ES-I3 (cell line): ENCODE measurements at regions not wholly inside any gene's neighbourhood (a gene's known extent, or its start where the extent isn't known, plus 50 kb on each side); places are given as distances from the start of the nearest gene placed in this dataset.

Experiments
- H3K36me3 ChIP-seq: 2 replicates; pipeline ENCODE4 v1.6.1; 2013; ENCODE audit warnings: mild to moderate bottlenecking, low read length, control low read depth, moderate library complexity; ENCODE audit not compliant: insufficient read depth
- H3K4me1 ChIP-seq: 2 replicates; pipeline ENCODE4 v1.6.1; 2013; ENCODE audit warnings: mild to moderate bottlenecking, control low read depth, low read length; ENCODE audit not compliant: insufficient read depth
- H3K9ac ChIP-seq: 2 replicates; pipeline ENCODE4 v1.6.1; 2013; ENCODE audit warnings: low read depth, mild to moderate bottlenecking, low read length, moderate library complexity
- H3K9me3 ChIP-seq: 2 replicates; pipeline ENCODE4 v1.6.1; 2013; ENCODE audit warnings: mild to moderate bottlenecking, low read length, moderate library complexity; ENCODE audit not compliant: control insufficient read depth, insufficient read depth

DNA sequence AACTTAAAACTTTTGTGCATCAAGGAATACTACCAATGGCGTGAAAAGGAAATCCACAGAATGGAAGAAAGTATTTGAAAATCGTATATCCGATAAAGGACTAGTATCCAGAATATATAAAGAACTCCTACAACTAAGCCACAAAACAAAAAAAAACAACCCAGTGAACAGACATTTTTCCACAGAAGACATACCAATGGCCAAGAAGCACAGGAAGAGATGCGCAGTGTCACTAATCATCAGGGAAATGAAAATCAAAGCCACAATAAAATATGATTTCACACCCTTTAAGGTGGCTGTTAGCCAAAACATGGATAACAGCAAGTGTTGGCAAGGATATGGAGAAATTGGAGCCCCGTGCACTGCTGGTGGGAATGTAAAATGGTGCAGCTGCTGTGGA lies 203.3 kb downstream of the SEC14L1 start:
- peaks cover 10% of the 10 kb centered on the region for H3K9me3 ChIP-seq
- H3K4me1 ChIP-seq, result no peaks in the 10 kb centered on the region
- no peak overlapping the region for H3K9ac ChIP-seq
- H3K36me3 ChIP-seq, result no peaks in the 10 kb centered on the region

DNA sequence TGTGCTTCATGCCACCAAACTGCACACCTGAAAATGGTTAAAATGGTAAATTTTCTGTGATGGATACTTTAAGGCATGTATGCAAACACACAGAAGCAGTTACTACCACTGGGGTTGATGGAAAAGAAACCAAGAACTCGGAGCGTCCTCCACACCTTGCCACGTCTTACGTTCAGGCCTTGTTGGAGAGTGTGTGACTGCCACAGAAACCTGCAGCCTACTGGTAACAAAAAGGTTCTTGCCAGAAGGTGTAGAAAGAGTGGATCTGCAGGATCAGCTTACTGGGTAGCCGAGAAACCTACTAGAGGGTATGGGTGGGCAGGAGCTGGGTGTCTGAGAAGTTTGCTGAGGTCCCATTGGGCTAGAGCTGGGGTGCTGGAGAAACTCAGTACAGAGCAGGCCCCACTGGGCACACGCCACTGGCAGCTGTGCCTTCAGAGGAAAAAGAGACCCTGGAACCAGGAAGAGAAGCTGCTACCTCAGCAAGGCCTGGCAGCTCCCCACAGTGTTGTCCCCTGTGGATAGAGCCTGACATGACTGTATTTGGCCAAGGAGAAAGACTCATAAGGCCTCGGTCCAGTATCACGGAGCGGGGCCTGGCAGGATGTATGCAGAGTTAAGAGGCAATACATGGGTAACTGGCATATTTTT lies 204.6 kb downstream of the SEC14L1 start:
- Histone ChIP-seq H3K9ac (no peak overlapping the region), H3K4me1 (peaks cover 3% of the 10 kb centered on the region; the same call in 1 of the 2 replicates), H3K36me3 (no peaks in the 10 kb centered on the region), H3K9me3 (peaks cover 10% of the 10 kb centered on the region)

DNA sequence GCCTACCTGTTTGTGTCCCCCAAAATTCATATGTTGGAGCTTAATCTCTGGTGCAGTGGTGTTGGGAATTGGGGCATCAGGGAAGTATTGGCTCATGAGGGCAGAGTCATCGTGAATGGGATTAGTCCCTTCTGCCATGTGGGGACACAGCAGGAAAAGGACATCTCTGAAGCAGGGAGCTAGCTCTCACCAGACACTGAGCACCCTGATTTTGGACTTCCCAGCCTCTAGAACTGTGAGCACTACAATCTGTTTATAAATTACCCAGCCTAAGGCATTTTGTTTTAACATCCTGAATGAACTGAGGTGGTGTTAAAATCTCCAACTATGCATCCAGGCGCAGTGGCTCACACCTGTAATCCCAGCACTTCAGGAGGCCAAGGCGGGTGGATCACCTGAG lies 206.0 kb downstream of the SEC14L1 start:
- Histone ChIP-seq H3K4me1 (peaks cover 14% of the 10 kb centered on the region; the same call in 1 of the 2 replicates), H3K9ac (no peak overlapping the region), H3K36me3 (no peaks in the 10 kb centered on the region), H3K9me3 (peaks cover 10% of the 10 kb centered on the region)

DNA sequence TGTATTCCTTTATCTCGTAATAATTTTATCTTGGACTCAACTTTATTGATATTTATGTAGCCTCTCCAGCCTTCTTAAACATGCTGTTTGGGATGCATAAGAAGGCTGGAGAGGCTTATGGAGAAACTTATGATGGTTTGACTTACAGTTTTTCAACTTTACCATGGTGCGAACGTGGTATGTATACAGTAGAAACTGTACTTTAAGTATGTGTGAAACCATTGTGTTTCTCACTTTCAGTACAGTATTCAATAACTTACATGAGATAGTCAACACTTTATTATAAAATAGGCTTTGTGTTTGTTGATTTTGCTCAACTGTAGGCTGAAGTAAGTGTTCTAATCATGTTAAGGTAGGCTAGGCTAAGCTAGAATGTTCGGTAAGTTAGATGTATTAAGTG lies 206.8 kb downstream of the SEC14L1 start:
- peaks cover 10% of the 10 kb centered on the region for H3K9me3 ChIP-seq
- no peaks in the 10 kb centered on the region for H3K36me3 ChIP-seq
- H3K9ac ChIP-seq, result no peak overlapping the region
- H3K4me1 ChIP-seq, result peaks cover 14% of the 10 kb centered on the region; the same call in 1 of the 2 replicates

DNA sequence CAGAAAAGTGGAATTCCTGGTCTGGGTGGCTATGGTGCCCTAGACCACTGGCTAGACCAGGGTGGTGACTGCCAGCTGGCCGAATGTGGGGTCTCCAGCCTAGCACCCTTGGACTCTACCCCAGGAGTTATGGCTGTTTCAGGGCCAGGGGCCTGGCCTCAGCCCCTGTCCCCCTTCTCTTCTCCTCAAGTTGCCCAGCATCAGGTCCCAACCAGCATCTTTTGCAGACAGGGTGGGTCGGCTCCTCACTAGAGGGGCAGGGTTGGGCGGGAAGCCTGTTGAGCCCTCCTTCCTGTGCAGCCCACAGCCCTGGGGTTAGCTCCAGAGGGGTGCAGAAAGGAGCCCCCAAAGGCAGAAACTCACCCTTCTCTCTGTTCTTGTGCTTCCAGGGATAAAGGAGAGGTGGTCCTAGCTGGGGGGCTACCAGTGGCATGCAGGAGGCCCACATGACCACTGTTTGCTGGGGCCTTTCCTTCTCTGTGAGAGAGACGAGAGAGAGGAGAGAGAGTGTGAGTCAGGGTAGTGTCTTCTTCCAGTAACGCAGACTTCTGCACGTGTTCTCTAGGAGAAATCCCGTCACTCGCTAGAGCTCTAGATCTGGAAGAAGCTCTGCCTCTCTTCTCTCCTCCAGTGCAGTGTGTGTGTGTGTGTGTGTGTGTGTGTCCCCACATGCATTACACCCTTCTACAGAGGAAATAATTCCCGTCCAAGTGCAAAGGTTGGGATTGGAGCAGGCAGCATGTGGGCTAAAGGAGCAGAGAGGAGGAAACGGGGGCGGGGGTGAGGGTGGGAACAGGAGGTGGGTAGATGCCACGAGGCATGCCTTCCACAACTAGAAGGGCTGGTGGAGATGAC lies 209.4 kb downstream of the SEC14L1 start:
- peaks cover 14% of the 10 kb centered on the region; the same call in 1 of the 2 replicates for H3K4me1 ChIP-seq
- no peaks in the 10 kb centered on the region; the same call in 1 of the 2 replicates for H3K9me3 ChIP-seq
- H3K9ac ChIP-seq, result no peak overlapping the region
- no peaks in the 10 kb centered on the region for H3K36me3 ChIP-seq

DNA sequence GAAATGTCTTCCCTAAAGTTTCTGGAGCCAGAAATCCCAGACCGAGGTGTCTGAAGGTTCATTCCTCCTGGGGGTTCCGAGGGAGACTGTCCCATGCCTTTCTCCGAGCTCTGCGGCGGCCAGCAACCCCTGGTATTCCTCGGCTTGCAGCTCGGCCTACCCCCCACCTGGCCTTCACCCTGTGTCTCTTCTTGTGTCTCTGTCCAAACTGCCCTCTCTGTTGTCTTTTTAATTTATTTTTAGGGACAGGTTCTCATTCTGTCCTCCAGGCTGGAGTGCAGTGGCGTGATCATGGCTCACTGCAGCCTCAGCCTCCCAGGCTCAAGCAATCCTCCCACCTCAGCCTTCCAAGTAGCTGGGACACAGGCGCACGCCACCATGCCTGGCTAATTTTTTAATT lies 211.7 kb downstream of the SEC14L1 start:
- H3K36me3 ChIP-seq, result no peaks in the 10 kb centered on the region
- peaks cover 14% of the 10 kb centered on the region; the same call in 1 of the 2 replicates for H3K4me1 ChIP-seq
- no peaks in the 10 kb centered on the region; the same call in 1 of the 2 replicates for H3K9me3 ChIP-seq
- H3K9ac ChIP-seq, result no peak overlapping the region

DNA sequence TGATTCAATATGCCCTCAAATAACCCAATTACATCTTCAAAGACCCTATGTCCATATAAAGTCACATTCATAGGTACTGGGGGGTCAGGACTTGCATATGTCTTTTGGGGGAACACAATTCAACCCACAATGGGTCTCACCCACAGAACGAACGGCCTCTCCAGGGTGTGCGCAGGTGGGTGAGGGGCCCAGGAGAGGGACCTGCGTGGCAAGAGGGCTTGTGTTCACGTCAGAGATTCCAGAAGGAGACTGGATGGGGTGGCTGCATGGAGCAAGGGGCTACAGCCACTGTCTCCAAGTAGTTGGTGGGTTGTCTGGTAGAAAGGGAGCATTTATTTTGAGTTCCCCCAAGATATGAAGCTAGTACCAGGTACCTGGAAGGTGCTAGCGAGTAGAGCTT lies 212.2 kb downstream of the SEC14L1 start:
- no peak overlapping the region for H3K9ac ChIP-seq
- no peaks in the 10 kb centered on the region; the same call in 1 of the 2 replicates for H3K9me3 ChIP-seq
- H3K4me1 ChIP-seq, result peaks cover 14% of the 10 kb centered on the region; the same call in 1 of the 2 replicates
- H3K36me3 ChIP-seq, result no peaks in the 10 kb centered on the region

DNA sequence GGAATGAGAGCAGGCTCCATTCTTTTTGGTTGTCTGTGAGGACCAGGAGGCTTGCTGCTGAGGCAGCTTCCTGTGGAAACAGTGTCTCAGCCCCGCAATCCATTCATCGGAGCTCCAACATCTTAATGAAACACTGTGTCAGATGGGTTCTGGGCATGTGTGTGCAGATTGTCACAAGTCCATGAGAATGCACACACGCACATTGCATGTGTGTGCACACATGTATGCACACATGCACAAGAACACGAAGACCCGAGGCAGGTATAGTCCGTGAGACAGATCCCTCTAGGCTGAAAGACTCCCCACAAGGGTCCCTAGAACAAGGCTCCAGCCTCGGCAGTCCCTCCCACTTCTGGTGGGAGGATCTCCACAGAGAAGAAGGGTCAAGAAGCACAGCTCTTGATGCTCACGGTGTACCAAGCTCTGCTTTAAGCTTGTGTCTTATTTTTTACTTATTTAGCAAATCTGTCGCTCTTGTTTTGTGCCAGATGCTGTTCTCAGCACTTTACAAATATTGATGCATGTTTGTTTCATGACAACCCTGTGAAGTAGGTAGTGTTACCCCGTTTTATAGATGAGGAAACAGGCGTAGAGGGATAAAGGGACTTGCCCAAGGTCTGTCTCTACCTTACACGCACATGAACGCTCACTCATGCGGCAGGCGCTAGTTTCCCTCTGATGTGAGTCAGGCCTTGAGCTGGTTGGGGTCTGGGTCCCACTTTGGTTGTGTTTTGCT lies 213.1 kb downstream of the SEC14L1 start:
- no peak overlapping the region for H3K9ac ChIP-seq

DNA sequence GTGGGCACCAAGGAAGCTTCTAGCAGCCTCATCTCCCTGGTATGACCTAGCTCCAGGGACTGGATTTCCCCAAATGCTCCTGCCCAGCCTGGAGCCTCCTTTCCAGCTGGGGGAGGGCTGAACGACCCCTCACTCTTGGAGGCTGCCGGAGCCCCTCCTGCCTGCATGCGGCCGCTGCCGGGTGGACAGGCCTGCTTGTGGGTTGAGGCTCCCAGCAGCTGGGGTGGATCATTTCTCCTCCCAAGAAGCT lies 213.6 kb downstream of the SEC14L1 start:
- Histone ChIP-seq H3K9me3 (no peaks in the 10 kb centered on the region), H3K4me1 (peaks cover 14% of the 10 kb centered on the region; the same call in 1 of the 2 replicates), H3K36me3 (no peaks in the 10 kb centered on the region), H3K9ac (no peak overlapping the region)

More for the DNA sequence above, 213.1 kb downstream of the SEC14L1 start:
- Histone ChIP-seq H3K36me3 (no peaks in the 10 kb centered on the region), H3K9me3 (no peaks in the 10 kb centered on the region; the same call in 1 of the 2 replicates), H3K4me1 (peaks cover 14% of the 10 kb centered on the region; the same call in 1 of the 2 replicates)

DNA sequence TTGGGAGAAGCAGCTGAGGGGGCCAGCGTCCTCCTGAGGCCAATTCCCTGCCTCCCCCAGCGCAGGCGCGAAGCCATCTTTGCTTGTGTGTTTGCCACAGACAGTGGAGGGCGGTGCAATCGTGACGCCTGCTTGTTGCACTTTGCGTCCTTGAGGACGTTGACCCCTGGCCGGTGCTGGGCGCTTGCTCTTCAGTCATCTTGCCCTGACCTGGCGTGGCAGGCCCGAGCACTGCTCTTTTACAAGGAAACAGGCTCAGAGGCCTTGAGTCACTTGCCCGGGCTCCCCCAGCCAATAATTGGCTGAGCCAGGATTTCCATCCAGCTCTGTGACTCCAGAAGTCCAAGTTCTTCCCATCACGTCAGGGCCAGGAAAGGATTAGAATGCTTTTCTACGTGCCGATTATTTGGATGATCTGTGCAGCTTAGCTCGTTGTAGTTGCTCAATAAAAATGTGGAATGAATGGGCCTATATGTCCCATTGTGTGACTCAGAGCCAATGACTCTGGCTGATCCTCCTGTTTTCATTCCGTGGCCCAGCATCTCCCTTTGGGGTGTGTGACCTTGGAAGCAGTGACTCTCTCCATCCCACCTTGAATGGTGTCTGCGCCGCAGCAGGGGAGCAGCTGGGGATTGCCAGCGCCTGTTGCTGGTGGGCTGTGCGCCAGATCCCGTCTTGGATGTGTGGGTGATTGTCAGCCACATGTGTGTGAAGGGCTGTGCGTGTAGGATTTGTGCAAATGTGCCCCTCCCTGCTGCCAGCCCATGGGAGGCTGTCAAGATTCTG lies 214.1 kb downstream of the SEC14L1 start:
- no peaks in the 10 kb centered on the region for H3K9me3 ChIP-seq
- H3K36me3 ChIP-seq, result no peaks in the 10 kb centered on the region
- H3K9ac ChIP-seq, result no peak overlapping the region
- peaks cover 14% of the 10 kb centered on the region; the same call in 1 of the 2 replicates for H3K4me1 ChIP-seq

DNA sequence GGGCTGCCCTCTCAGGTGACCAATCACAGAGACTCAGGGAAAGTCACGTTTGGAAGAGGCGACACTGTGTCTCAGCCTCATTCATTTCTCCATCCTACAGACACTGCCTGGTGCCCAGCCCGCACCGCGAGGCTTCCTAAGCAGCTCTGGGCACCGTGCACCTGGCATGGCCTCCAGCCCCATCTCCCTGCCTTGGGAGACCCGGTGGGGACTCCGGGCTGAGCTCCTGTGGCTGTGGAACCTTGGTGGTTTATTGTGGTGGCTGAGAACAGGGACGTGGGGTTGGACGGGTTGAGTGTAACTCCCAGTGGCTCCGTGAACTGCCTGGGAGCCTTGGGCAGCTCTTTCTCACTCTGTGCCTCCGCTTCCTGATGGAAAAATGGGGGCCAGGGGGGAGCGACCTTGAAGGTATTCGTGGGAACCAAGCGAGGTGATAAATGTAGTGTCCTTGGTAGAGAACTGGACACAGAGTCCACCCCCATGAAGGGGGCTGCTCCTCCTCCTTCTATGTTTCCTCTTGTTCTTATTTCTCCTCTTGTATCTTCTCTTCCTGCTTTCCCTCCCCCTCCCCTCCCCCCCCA lies 215.4 kb downstream of the SEC14L1 start:
- Histone ChIP-seq H3K9me3 (no peaks in the 10 kb centered on the region), H3K36me3 (no peaks in the 10 kb centered on the region), H3K9ac (no peak overlapping the region), H3K4me1 (peaks cover 6% of the 10 kb centered on the region; the same call in 1 of the 2 replicates)

DNA sequence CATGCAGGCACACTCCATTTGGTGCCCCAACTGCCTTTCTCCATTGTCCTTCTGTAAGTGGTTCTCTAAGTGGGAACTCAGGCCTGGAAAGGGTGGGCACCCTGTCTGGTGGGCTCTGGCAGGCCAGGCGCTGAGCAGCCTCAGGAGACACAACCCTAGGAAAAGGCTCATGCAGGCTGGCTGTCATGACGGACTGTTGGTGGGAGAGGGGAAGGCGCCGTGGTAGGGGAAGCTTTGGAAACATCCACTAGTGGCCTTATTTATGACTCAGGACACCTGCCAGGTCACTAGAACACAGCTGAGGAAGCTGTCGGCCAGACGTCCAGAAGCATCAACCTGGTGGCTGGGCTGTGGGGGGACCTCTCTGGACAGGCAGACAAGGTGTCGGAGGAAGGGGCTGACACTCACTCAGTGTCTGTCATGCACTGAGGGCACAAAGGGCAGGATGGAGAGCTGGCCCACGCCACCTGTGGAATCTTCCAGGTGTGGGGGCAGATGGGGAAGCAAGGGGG lies 216.0 kb downstream of the SEC14L1 start:
- Histone ChIP-seq H3K9ac (no peak overlapping the region), H3K36me3 (no peaks in the 10 kb centered on the region), H3K4me1 (peaks cover under 1% of the 10 kb centered on the region; the same call in 1 of the 2 replicates), H3K9me3 (no peaks in the 10 kb centered on the region)

DNA sequence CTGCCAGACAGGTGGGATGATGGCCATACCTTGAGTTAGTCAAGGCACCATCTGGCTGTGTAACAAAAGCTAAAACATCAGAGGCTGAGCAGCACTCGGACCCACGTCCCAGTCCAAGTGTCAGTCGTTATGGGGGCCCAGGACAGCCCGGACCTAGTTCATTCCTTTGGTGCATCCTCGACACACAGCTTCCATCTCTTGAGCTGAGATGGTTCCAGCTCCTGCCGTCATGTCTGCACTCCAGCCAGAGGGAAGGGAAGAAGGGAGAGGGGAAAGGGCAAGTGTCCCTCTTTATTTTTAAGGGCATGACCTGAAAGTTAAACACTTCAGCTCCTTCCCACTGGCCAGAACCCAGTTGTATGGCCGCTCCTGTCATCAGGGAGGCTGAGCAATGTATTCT lies 218.0 kb downstream of the SEC14L1 start:
- Histone ChIP-seq H3K4me1 (peaks cover 7% of the 10 kb centered on the region), H3K9ac (no peak overlapping the region), H3K36me3 (no peaks in the 10 kb centered on the region), H3K9me3 (no peaks in the 10 kb centered on the region)
